ENCODE measurements at regions not wholly inside any gene's neighbourhood (a gene's known extent, or its start where the extent isn't known, plus 50 kb on each side); places are given as distances from the start of the nearest gene placed in this dataset.
"Not testable (repeated sequence)": the region's sequence is repeated elsewhere in the genome, so short reads cannot be mapped to it uniquely, and the experiment has no call there.

GRCh38 chr4:158410272-158410671 is 111.4 kb upstream of the RXFP1 start:
- peak; percentile 20 to 57 for DNase-seq

GRCh38 chr4:158411269-158411668 is 110.4 kb upstream of the RXFP1 start:
- no peak for DNase-seq

GRCh38 chr4:158418679-158419078 is 103.0 kb upstream of the RXFP1 start:
- not testable (repeated sequence) for DNase-seq

GRCh38 chr4:158420782-158421181 is 100.9 kb upstream of the RXFP1 start:
- DNase-seq = no peak

GRCh38 chr4:158422546-158422945 is 99.1 kb upstream of the RXFP1 start:
- DNase-seq = no peak

- no peak for DNase-seq
These were observed 93.4 kb upstream of the RXFP1 start for GRCh38 chr4:158428242-158428641.

GRCh38 chr4:158442736-158443135 is 78.9 kb upstream of the RXFP1 start:
- no peak for DNase-seq

GRCh38 chr4:158443731-158444130 is 78.0 kb upstream of the RXFP1 start:
- no peak for DNase-seq

- no peak for DNase-seq
These were observed 77.1 kb upstream of the RXFP1 start for GRCh38 chr4:158444621-158445020.

GRCh38 chr4:158446106-158446505 is 75.6 kb upstream of the RXFP1 start:
- no peak for DNase-seq

GRCh38 chr4:158450741-158451140 is 70.9 kb upstream of the RXFP1 start:
- no peak for DNase-seq

GRCh38 chr4:158452116-158452515 is 69.6 kb upstream of the RXFP1 start:
- not testable (repeated sequence) for DNase-seq

GRCh38 chr4:158458271-158458895 is 63.3 kb upstream of the RXFP1 start:
- DNase-seq = no peak

- no peak for DNase-seq
These were observed 62.4 kb upstream of the RXFP1 start for GRCh38 chr4:158459085-158459820.

GRCh38 chr4:158461336-158461735 is 60.3 kb upstream of the RXFP1 start:
- DNase-seq = no peak

GRCh38 chr4:158462611-158463010 is 59.1 kb upstream of the RXFP1 start:
- DNase-seq = no peak

All from NCI-H526 (cell line).